Dedifferentiated amniotic fluid mesenchymal stem cell (primary cell): ENCODE measurements at regions not wholly inside any gene's neighbourhood (a gene's known extent, or its start where the extent isn't known, plus 50 kb on each side); places are given as distances from the start of the nearest gene placed in this dataset.
A peak's percentile ranks its signal among the peaks of the same experiment; 100 is the strongest.
"Not testable (repeated sequence)": the region's sequence is repeated elsewhere in the genome, so short reads cannot be mapped to it uniquely, and the experiment has no call there.

Experiments used
- DNase-seq: peaks from one replicate; pipeline ENCODE4 v3.0.0-alpha.2; 2016; ENCODE audit errors: extremely low spot score

- no peak for DNase-seq
Observed at GRCh38 chr7:356691-357462, 66.9 kb downstream of the FOXL3 start.

GRCh38 chr7:357531-358209 is 67.7 kb downstream of the FOXL3 start:
- no peak for DNase-seq

GRCh38 chr7:358352-358751 is 68.4 kb downstream of the FOXL3 start:
- no peak for DNase-seq

- DNase-seq: no peak
Observed at GRCh38 chr7:359226-359765, 69.3 kb downstream of the FOXL3 start.

GRCh38 chr7:359766-360361 is 69.9 kb downstream of the FOXL3 start:
- DNase-seq: no peak

GRCh38 chr7:360454-361100 is 70.6 kb downstream of the FOXL3 start:
- DNase-seq: no peak

- DNase-seq: not testable (repeated sequence)
Observed at GRCh38 chr7:361182-361581, 71.2 kb downstream of the FOXL3 start.

GRCh38 chr7:361680-362401 is 71.9 kb downstream of the FOXL3 start:
- no peak for DNase-seq

GRCh38 chr7:362402-363096 is 72.6 kb downstream of the FOXL3 start:
- DNase-seq: no peak

- DNase-seq: no peak
Observed at GRCh38 chr7:363626-364025, 73.7 kb downstream of the FOXL3 start.

- DNase-seq: no peak
Observed at GRCh38 chr7:364536-364935, 74.6 kb downstream of the FOXL3 start.

- no peak for DNase-seq
Observed at GRCh38 chr7:365593-365992, 75.6 kb downstream of the FOXL3 start.

- DNase-seq: peak; percentile 17
Observed at GRCh38 chr7:366161-366803, 76.3 kb downstream of the FOXL3 start.

GRCh38 chr7:367351-367901 is 77.5 kb downstream of the FOXL3 start:
- no peak for DNase-seq

GRCh38 chr7:368651-369475 is 78.9 kb downstream of the FOXL3 start:
- DNase-seq: no peak

GRCh38 chr7:369476-370258 is 79.7 kb downstream of the FOXL3 start:
- DNase-seq: no peak

GRCh38 chr7:370259-370625 is 80.3 kb downstream of the FOXL3 start:
- DNase-seq: no peak

- DNase-seq: no peak
Observed at GRCh38 chr7:370775-371118, 80.8 kb downstream of the FOXL3 start.
